ENCODE measurements at regions not wholly inside any gene's neighbourhood (a gene's known extent, or its start where the extent isn't known, plus 50 kb on each side); places are given as distances from the start of the nearest gene placed in this dataset.

GRCh38 chr2:220335591-220335915 is 708.1 kb downstream of the SLC4A3 start:
- Mint-ChIP-seq H3K9me3 (peaks cover 8% of the 10 kb centered on the region), H3K27me3 (no peaks in the 10 kb centered on the region), H3K4me1 (no peaks in the 10 kb centered on the region), H3K27ac (no peak overlapping the region), H3K36me3 (no peaks in the 10 kb centered on the region), H3K4me3 (no peak overlapping the region)
- DNase-seq = no peak

- no peaks in the 10 kb centered on the region for H3K27me3 Mint-ChIP-seq
- no peaks in the 10 kb centered on the region for H3K36me3 Mint-ChIP-seq
- H3K9me3 Mint-ChIP-seq = peaks cover 5% of the 10 kb centered on the region
- H3K4me1 Mint-ChIP-seq = no peaks in the 10 kb centered on the region
- no peak for DNase-seq
- no peak overlapping the region for H3K4me3 Mint-ChIP-seq
- no peak overlapping the region for H3K27ac Mint-ChIP-seq
Observed at GRCh38 chr2:220336771-220337170, 709.3 kb downstream of the SLC4A3 start.

DNA sequence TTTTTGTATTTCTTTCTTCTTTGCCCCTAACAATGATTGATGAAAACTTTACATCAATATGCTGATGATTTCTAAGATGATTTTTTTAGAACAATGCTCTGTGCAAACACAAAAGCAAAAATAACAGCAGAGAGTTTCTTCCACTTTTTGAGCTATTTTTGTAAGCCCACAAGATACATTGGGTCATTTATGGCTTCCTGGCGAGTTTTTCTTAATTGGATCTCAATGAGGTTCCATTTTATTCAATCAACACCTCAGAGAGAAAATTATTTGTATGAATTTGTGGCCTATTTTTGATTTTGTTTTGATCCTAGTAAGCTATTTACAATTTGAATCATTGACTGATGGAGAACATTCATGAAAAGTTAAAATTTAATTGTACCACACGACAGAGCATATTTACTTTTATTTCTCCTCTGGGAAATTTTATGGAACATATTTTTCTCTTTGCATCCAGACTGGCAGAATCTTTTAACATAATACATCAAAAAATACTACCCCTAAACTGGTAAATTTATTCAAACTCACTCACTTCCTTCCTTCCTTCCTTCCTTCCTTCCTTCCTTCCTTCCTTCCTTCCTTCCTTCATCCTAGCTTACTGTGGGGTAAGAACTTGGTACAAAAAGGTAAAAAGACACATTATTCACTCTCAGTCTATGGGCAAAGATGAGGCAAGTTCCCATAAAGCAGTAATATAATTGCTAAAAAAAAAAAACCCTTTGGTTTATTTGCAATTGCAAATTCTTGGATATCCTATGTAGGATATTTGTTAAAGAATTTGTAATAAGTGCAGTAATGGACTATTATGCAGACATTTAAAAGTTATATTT is 710.4 kb downstream of the SLC4A3 start:
- Mint-ChIP-seq H3K27ac (no peak overlapping the region), H3K27me3 (no peaks in the 10 kb centered on the region), H3K4me1 (no peaks in the 10 kb centered on the region), H3K4me3 (no peak overlapping the region), H3K36me3 (no peaks in the 10 kb centered on the region), H3K9me3 (peaks cover 1% of the 10 kb centered on the region)
- DNase-seq = no peak

DNA sequence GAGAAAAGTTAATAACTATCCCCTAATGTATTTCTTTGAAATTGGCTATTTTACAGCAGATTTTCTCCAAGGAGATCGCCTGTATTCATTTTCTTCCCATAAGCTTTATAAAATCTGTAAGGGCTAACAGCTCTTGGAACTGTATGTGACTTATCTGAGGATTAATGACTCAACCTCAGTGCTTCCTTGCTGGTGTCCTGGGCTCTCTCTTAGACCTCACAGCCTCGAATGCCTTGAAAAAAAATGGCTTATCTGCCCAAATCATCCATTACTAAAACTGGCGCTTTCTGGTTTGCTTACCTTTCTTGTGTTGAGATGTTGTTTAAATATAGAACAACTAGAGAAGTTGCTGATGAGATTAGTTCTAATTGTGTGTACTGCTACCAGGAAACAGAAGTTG is 713.6 kb downstream of the SLC4A3 start:
- Mint-ChIP-seq H3K27ac (no peak overlapping the region), H3K4me1 (no peaks in the 10 kb centered on the region), H3K4me3 (no peak overlapping the region), H3K9me3 (peaks cover 1% of the 10 kb centered on the region), H3K36me3 (no peaks in the 10 kb centered on the region), H3K27me3 (no peaks in the 10 kb centered on the region)
- no peak for DNase-seq

- no peak overlapping the region for H3K27ac Mint-ChIP-seq
- no peaks in the 10 kb centered on the region for H3K4me1 Mint-ChIP-seq
- H3K27me3 Mint-ChIP-seq = no peaks in the 10 kb centered on the region
- H3K4me3 Mint-ChIP-seq = no peak overlapping the region
- H3K36me3 Mint-ChIP-seq = no peaks in the 10 kb centered on the region
- no peak for DNase-seq
- no peaks in the 10 kb centered on the region for H3K9me3 Mint-ChIP-seq
Observed at GRCh38 chr2:220346919-220347318, 719.5 kb downstream of the SLC4A3 start.

DNA sequence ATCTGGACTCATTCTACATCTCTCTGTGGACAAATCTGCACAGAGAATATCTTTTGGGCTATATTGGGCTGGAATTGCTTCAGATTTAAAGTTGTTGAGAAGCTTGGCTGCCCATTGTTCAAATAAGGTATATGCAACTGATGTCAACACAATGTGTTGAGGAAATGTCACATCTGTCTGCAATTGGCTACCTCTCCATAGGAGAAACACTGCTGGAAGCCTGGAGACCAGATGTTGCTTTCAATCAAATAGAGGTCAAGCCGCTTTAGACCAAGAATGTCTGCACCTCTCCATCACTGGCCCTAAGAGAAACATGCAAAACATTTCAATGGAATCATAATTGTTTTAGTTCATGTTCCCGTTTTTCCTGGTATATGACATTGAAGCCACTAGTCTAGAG is 720.2 kb downstream of the SLC4A3 start:
- Mint-ChIP-seq H3K27me3 (no peaks in the 10 kb centered on the region), H3K4me1 (no peaks in the 10 kb centered on the region), H3K36me3 (no peaks in the 10 kb centered on the region), H3K27ac (no peak overlapping the region), H3K4me3 (no peak overlapping the region), H3K9me3 (no peaks in the 10 kb centered on the region)
- no peak for DNase-seq

- no peaks in the 10 kb centered on the region for H3K9me3 Mint-ChIP-seq
- H3K27me3 Mint-ChIP-seq = no peaks in the 10 kb centered on the region
- H3K27ac Mint-ChIP-seq = no peak overlapping the region
- H3K36me3 Mint-ChIP-seq = no peaks in the 10 kb centered on the region
- no peak overlapping the region for H3K4me3 Mint-ChIP-seq
- H3K4me1 Mint-ChIP-seq = no peaks in the 10 kb centered on the region
- DNase-seq = no peak
Observed at GRCh38 chr2:220348206-220348605, 720.8 kb downstream of the SLC4A3 start.

DNA sequence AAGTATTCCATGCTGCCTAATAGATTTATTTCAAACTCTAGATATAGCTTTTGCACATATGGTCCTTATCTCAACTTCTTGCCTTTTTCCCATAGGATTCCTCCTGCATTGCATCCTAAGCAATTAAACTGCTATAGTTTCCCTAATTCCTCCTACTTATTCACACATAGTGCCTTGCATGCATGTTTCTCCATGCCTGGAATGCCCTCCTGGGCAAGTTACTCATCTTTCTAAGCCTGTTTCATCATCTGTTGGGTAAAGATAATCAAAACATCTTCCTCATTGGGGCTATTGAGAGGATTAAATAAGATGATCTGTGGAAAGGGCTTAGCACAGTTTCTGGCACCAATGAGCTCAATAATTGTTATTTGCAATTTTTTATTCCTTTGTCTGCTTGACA is 726.5 kb downstream of the SLC4A3 start:
- Mint-ChIP-seq H3K4me1 (no peaks in the 10 kb centered on the region), H3K36me3 (no peaks in the 10 kb centered on the region), H3K4me3 (no peak overlapping the region), H3K9me3 (no peaks in the 10 kb centered on the region), H3K27ac (no peak overlapping the region), H3K27me3 (no peaks in the 10 kb centered on the region)
- no peak for DNase-seq

DNA sequence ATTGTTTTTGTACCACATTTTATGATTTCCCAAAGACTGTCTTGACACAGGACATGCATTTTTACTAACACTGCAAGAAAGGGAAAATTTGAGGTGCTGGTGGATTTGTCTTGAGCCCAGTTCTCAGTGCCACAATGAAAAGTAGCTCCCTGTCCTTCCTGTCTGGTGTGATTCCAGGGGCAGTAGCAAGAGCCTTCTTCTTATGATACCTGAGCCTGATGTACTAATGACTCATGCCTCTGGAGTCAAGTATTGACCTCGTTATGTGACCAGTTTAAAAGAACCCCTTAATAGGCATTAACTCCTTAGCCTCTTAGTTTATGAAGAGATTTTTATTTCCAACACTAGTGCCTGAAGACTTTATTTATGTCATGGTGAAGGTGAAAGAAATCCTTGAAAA is 728.6 kb downstream of the SLC4A3 start:
- Mint-ChIP-seq H3K27me3 (no peaks in the 10 kb centered on the region), H3K27ac (no peak overlapping the region), H3K4me1 (no peaks in the 10 kb centered on the region), H3K36me3 (no peaks in the 10 kb centered on the region), H3K9me3 (peaks cover 4% of the 10 kb centered on the region), H3K4me3 (no peak overlapping the region)
- no peak for DNase-seq

- Mint-ChIP-seq H3K27me3 (no peaks in the 10 kb centered on the region), H3K9me3 (peaks cover 5% of the 10 kb centered on the region), H3K27ac (no peak overlapping the region), H3K4me1 (no peaks in the 10 kb centered on the region), H3K4me3 (no peak overlapping the region), H3K36me3 (no peaks in the 10 kb centered on the region)
- no peak for DNase-seq
Observed at GRCh38 chr2:220365023-220365422, 737.6 kb downstream of the SLC4A3 start.

DNA sequence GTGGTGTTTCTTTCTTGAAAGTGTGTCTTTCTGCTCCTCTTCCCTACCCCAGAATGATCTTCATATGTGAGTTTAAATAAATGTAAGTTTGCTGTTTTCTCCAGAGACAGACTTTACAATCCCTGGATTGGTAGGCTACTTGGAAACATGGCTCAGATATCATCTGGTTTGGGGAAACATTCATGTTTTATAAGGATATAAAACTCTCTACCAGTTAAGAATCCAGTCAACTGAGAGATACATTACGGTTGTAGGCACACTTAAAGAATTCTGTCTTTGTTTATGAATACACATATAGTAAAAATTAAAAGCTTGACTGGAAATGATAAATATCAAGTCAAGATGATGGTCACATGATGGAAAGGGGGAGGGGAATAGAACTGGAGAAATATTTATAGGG is 739.3 kb downstream of the SLC4A3 start:
- no peaks in the 10 kb centered on the region for H3K36me3 Mint-ChIP-seq
- peaks cover 3% of the 10 kb centered on the region for H3K9me3 Mint-ChIP-seq
- H3K4me1 Mint-ChIP-seq = no peaks in the 10 kb centered on the region
- H3K27me3 Mint-ChIP-seq = no peaks in the 10 kb centered on the region
- no peak for DNase-seq
- H3K4me3 Mint-ChIP-seq = no peak overlapping the region
- H3K27ac Mint-ChIP-seq = no peak overlapping the region

- Mint-ChIP-seq H3K27ac (no peak overlapping the region), H3K27me3 (no peaks in the 10 kb centered on the region), H3K9me3 (peaks cover 5% of the 10 kb centered on the region), H3K4me3 (no peak overlapping the region), H3K36me3 (no peaks in the 10 kb centered on the region), H3K4me1 (no peaks in the 10 kb centered on the region)
- no peak for DNase-seq
Observed at GRCh38 chr2:220370764-220371163, 743.3 kb downstream of the SLC4A3 start.

DNA sequence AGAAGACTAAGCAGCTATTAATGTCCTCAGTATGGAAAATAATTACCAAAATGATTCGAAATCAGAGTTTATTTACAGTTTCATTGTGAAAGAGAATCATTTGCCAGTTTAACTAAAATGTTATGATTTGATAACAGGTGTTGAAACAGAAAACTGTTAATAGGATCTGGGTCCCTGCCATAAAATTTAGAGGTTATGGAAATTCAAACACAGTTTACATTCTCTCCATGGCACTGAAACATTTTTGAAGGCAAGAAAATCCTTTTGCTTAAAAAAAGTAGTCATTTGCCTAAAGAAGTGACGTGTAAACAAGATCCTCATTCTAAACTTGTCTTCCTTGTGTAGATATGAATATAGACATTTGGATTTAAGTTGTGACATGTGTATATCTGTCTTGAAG is 743.8 kb downstream of the SLC4A3 start:
- Mint-ChIP-seq H3K27ac (no peak overlapping the region), H3K4me1 (no peaks in the 10 kb centered on the region), H3K9me3 (peaks cover 5% of the 10 kb centered on the region), H3K27me3 (no peaks in the 10 kb centered on the region), H3K36me3 (no peaks in the 10 kb centered on the region), H3K4me3 (no peak overlapping the region)
- no peak for DNase-seq

DNA sequence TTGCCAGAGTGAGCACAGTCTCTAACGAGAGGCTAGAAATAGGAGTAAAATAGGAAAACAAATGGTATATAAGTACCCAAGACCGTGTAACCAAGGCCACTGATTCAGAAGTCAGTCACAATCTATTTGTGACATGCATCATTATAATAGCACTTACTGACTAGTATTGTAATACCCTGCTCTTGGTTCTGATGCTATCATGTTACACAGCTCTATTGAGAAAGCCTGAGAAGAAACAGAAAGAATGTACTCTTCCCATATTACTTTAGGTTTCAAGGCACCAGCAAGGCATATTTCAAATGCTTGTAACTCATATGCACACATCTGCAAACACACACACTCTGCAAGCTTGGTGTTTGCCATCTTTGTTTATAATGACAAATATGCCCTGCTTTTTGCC is 746.4 kb downstream of the SLC4A3 start:
- H3K4me3 Mint-ChIP-seq = no peak overlapping the region
- H3K36me3 Mint-ChIP-seq = no peaks in the 10 kb centered on the region
- no peak for DNase-seq
- no peaks in the 10 kb centered on the region for H3K4me1 Mint-ChIP-seq
- H3K27ac Mint-ChIP-seq = no peak overlapping the region
- H3K27me3 Mint-ChIP-seq = no peaks in the 10 kb centered on the region
- H3K9me3 Mint-ChIP-seq = peaks cover 1% of the 10 kb centered on the region

- Mint-ChIP-seq H3K9me3 (peaks cover 1% of the 10 kb centered on the region), H3K4me3 (no peak overlapping the region), H3K27ac (no peak overlapping the region), H3K36me3 (no peaks in the 10 kb centered on the region), H3K4me1 (no peaks in the 10 kb centered on the region), H3K27me3 (no peaks in the 10 kb centered on the region)
- no peak for DNase-seq
Observed at GRCh38 chr2:220374282-220374681, 746.9 kb downstream of the SLC4A3 start.

- no peak for DNase-seq
- H3K4me3 Mint-ChIP-seq = no peak overlapping the region
- no peaks in the 10 kb centered on the region for H3K27me3 Mint-ChIP-seq
- no peak overlapping the region for H3K27ac Mint-ChIP-seq
- H3K36me3 Mint-ChIP-seq = no peaks in the 10 kb centered on the region
- H3K9me3 Mint-ChIP-seq = peaks cover 20% of the 10 kb centered on the region
- no peaks in the 10 kb centered on the region for H3K4me1 Mint-ChIP-seq
Observed at GRCh38 chr2:220377482-220378155, 750.2 kb downstream of the SLC4A3 start.

Data from activated naive CD8-positive, alpha-beta T cell treated with anti-CD3 and anti-CD28 coated beads for 36 hours (primary cell).